Astrocyte (in vitro differentiated cells and primary cell): ENCODE measurements at regions not wholly inside any gene's neighbourhood (a gene's known extent, or its start where the extent isn't known, plus 50 kb on each side); places are given as distances from the start of the nearest gene placed in this dataset.

ENCODE experiments used
- EZH2 ChIP-seq: IDR thresholded peaks from 2 replicates; pipeline ENCODE4 v1.6.1; 2012; ENCODE audit warnings: mild to moderate bottlenecking, low read length, inconsistent platforms; ENCODE audit not compliant: insufficient read depth
- TF ChIP-seq, protein P1 (sequence below): IDR thresholded peaks from 2 replicates; pipeline ENCODE4 v1.5.1; 2011; ENCODE audit warnings: low read depth, mild to moderate bottlenecking, inconsistent platforms, low read length, moderate library complexity; ENCODE audit not compliant: insufficient read depth

DNA sequence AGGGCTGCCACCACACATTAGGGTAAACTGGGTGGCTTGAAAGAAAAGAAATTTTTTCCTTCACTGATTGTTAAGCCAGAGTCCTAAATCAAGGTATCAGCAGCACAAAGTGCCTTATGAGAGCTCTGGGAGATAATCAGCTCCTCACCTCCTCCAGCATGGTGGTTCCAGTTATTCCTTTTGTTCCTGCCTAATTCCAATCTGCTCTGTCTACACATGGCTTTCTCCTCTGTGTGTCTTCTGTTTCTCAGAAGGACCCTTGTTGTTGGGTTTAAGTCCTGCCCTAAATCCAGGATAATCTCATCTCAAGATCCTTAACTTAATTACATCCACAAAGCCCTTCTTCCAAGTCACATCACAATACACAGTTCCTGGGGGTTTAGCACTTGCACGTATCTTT is 1352.0 kb upstream of the CDH9 start:
- no peak for TF ChIP-seq EZH2
- TF ChIP-seq, protein P1, sequence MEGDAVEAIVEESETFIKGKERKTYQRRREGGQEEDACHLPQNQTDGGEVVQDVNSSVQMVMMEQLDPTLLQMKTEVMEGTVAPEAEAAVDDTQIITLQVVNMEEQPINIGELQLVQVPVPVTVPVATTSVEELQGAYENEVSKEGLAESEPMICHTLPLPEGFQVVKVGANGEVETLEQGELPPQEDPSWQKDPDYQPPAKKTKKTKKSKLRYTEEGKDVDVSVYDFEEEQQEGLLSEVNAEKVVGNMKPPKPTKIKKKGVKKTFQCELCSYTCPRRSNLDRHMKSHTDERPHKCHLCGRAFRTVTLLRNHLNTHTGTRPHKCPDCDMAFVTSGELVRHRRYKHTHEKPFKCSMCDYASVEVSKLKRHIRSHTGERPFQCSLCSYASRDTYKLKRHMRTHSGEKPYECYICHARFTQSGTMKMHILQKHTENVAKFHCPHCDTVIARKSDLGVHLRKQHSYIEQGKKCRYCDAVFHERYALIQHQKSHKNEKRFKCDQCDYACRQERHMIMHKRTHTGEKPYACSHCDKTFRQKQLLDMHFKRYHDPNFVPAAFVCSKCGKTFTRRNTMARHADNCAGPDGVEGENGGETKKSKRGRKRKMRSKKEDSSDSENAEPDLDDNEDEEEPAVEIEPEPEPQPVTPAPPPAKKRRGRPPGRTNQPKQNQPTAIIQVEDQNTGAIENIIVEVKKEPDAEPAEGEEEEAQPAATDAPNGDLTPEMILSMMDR, result no peak
